Nephron progenitor cell (in vitro differentiated cells): ENCODE measurements at regions not wholly inside any gene's neighbourhood (a gene's known extent, or its start where the extent isn't known, plus 50 kb on each side); places are given as distances from the start of the nearest gene placed in this dataset.
A peak's percentile ranks its signal among the peaks of the same experiment; 100 is the strongest.

ENCODE experiments used
- DNase-seq: peaks from one replicate; pipeline ENCODE4 v3.0.0; 2021
- H3K27ac Mint-ChIP-seq: 2 replicates; pipeline ENCODE4 v1.8.0; 2021; ENCODE audit warnings: mild to moderate bottlenecking, moderate library complexity, mixed read lengths
- H3K27me3 Mint-ChIP-seq: 2 replicates; pipeline ENCODE4 v1.8.0; 2021; ENCODE audit warnings: mild to moderate bottlenecking, low read depth, mixed read lengths; ENCODE audit not compliant: poor library complexity
- H3K36me3 Mint-ChIP-seq: 2 replicates; pipeline ENCODE4 v1.8.0; 2021; ENCODE audit warnings: low read depth, mixed read lengths
- H3K4me1 Mint-ChIP-seq: 2 replicates; pipeline ENCODE4 v1.8.0; 2021; ENCODE audit warnings: mixed read lengths
- H3K4me3 Mint-ChIP-seq: 2 replicates; pipeline ENCODE4 v1.8.0; 2021; ENCODE audit warnings: mild to moderate bottlenecking, moderate library complexity, mixed read lengths
- H3K9me3 Mint-ChIP-seq: 2 replicates; pipeline ENCODE4 v1.8.0; 2021; ENCODE audit warnings: mild to moderate bottlenecking, moderate library complexity, mixed read lengths
- CTCF ChIP-seq: fragments of 200-600 bp; sonication (generic); IDR thresholded peaks from 2 replicates; pipeline ENCODE4 v1.5.0; 2021; ENCODE audit warnings: antibody characterized with exemption

GRCh38 chr12:98374007-98374406 is 141.4 kb upstream of the TMPO start:
- peak; percentile 41 for TF ChIP-seq CTCF
- Mint-ChIP-seq H3K27me3 (peaks cover 3% of the 10 kb centered on the region), H3K36me3 (no peaks in the 10 kb centered on the region), H3K27ac (peak overlapping the region; percentile 86), H3K4me3 (no peak overlapping the region), H3K9me3 (no peaks in the 10 kb centered on the region), H3K4me1 (peaks cover 58% of the 10 kb centered on the region)
- no peak for DNase-seq

GRCh38 chr12:98379106-98379505 is 136.3 kb upstream of the TMPO start:
- Mint-ChIP-seq H3K27me3 (no peaks in the 10 kb centered on the region), H3K27ac (no peak overlapping the region), H3K36me3 (no peaks in the 10 kb centered on the region), H3K4me1 (peaks cover 18% of the 10 kb centered on the region), H3K4me3 (no peak overlapping the region), H3K9me3 (peaks cover 14% of the 10 kb centered on the region)
- no peak for TF ChIP-seq CTCF
- no peak for DNase-seq

GRCh38 chr12:98385641-98386040 is 129.7 kb upstream of the TMPO start:
- H3K4me3 Mint-ChIP-seq: no peak overlapping the region
- no peak for DNase-seq
- H3K4me1 Mint-ChIP-seq: peaks cover 19% of the 10 kb centered on the region
- TF ChIP-seq CTCF: no peak
- no peak overlapping the region for H3K27ac Mint-ChIP-seq
- no peaks in the 10 kb centered on the region for H3K27me3 Mint-ChIP-seq
- no peaks in the 10 kb centered on the region for H3K36me3 Mint-ChIP-seq
- peaks cover 24% of the 10 kb centered on the region for H3K9me3 Mint-ChIP-seq

GRCh38 chr12:98387444-98387843 is 127.9 kb upstream of the TMPO start:
- Mint-ChIP-seq H3K4me1 (peaks cover 27% of the 10 kb centered on the region), H3K27me3 (no peaks in the 10 kb centered on the region), H3K27ac (no peak overlapping the region), H3K4me3 (no peak overlapping the region), H3K36me3 (no peaks in the 10 kb centered on the region), H3K9me3 (peaks cover 15% of the 10 kb centered on the region)
- no peak for TF ChIP-seq CTCF
- DNase-seq: no peak

GRCh38 chr12:98388126-98388525 is 127.3 kb upstream of the TMPO start:
- Mint-ChIP-seq H3K27ac (no peak overlapping the region), H3K4me3 (no peak overlapping the region), H3K4me1 (peaks cover 33% of the 10 kb centered on the region), H3K27me3 (no peaks in the 10 kb centered on the region), H3K9me3 (peaks cover 11% of the 10 kb centered on the region), H3K36me3 (no peaks in the 10 kb centered on the region)
- no peak for DNase-seq
- TF ChIP-seq CTCF: no peak

GRCh38 chr12:98389593-98389992 is 125.8 kb upstream of the TMPO start:
- TF ChIP-seq CTCF: no peak
- H3K27me3 Mint-ChIP-seq: no peaks in the 10 kb centered on the region
- DNase-seq: no peak
- H3K27ac Mint-ChIP-seq: no peak overlapping the region
- peaks cover 8% of the 10 kb centered on the region for H3K9me3 Mint-ChIP-seq
- H3K36me3 Mint-ChIP-seq: no peaks in the 10 kb centered on the region
- H3K4me1 Mint-ChIP-seq: peaks cover 33% of the 10 kb centered on the region
- H3K4me3 Mint-ChIP-seq: no peak overlapping the region
